ENCODE measurements at regions not wholly inside any gene's neighbourhood (a gene's known extent, or its start where the extent isn't known, plus 50 kb on each side); places are given as distances from the start of the nearest gene placed in this dataset.

DNA sequence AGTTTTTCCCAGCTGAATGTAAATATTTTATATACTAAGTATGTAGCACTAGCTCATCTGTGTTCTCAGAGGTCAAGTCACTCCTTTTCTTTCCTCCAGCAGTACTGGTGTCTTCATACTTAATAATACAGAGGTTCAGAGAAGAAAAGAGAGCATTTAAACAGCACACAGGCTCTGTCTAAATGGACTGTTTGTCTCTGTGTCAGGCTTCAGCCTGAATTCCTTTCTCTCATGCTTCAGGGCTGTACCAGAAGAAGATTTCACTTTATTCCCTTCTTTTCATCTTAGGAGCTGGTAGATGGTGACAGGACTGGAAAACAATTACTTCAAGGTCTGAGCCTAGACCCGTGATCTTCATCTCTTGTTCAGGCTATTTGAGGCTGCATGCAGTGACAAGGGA, 51.4 kb upstream of the LYZL2 start:
- TF ChIP-seq, protein P1, sequence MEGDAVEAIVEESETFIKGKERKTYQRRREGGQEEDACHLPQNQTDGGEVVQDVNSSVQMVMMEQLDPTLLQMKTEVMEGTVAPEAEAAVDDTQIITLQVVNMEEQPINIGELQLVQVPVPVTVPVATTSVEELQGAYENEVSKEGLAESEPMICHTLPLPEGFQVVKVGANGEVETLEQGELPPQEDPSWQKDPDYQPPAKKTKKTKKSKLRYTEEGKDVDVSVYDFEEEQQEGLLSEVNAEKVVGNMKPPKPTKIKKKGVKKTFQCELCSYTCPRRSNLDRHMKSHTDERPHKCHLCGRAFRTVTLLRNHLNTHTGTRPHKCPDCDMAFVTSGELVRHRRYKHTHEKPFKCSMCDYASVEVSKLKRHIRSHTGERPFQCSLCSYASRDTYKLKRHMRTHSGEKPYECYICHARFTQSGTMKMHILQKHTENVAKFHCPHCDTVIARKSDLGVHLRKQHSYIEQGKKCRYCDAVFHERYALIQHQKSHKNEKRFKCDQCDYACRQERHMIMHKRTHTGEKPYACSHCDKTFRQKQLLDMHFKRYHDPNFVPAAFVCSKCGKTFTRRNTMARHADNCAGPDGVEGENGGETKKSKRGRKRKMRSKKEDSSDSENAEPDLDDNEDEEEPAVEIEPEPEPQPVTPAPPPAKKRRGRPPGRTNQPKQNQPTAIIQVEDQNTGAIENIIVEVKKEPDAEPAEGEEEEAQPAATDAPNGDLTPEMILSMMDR (IDR thresholded peaks at IDR 0.05; ENCODE audit: borderline replicate concordance, insufficient read depth, low read depth, low read length) = no peak
- H3K4me3 ChIP-seq (ENCODE audit: low read depth, low read length) = no peak overlapping the region
